ENCODE measurements at regions not wholly inside any gene's neighbourhood (a gene's known extent, or its start where the extent isn't known, plus 50 kb on each side); places are given as distances from the start of the nearest gene placed in this dataset.

GRCh38 chr4:181364504-181364903, 878.7 kb upstream of the TENM3 start:
- no peak for TF ChIP-seq POLR2A (IDR thresholded peaks at IDR 0.05; ENCODE audit: low read depth, low read length)
- no peak for TF ChIP-seq POLR2AphosphoS5 (IDR thresholded peaks at IDR 0.05; ENCODE audit: low read depth, low read length)
- no peak for TF ChIP-seq TAF1 (IDR thresholded peaks at IDR 0.05; ENCODE audit: borderline replicate concordance, low read depth, low read length)
